HFFc6 (cell line): ENCODE measurements at regions not wholly inside any gene's neighbourhood (a gene's known extent, or its start where the extent isn't known, plus 50 kb on each side); places are given as distances from the start of the nearest gene placed in this dataset.
"Not testable (repeated sequence)": the region's sequence is repeated elsewhere in the genome, so short reads cannot be mapped to it uniquely, and the experiment has no call there.

Experiments used
- DNase-seq: peaks from one replicate; pipeline ENCODE4 v3.0.0-alpha.2; 2018
- H3K27ac Mint-ChIP-seq: 2 replicates; pipeline ENCODE4 v1.8.0; 2020; ENCODE audit warnings: mild to moderate bottlenecking, mixed read lengths
- H3K27me3 Mint-ChIP-seq: 2 replicates; pipeline ENCODE4 v1.8.0; 2021; ENCODE audit warnings: mild to moderate bottlenecking, moderate library complexity, mixed read lengths; ENCODE audit not compliant: insufficient read depth
- H3K36me3 Mint-ChIP-seq: 2 replicates; pipeline ENCODE4 v1.8.0; 2021; ENCODE audit warnings: low read depth, mixed read lengths
- H3K4me1 Mint-ChIP-seq: 2 replicates; pipeline ENCODE4 v1.8.0; 2020; ENCODE audit warnings: low read depth, mixed read lengths
- H3K4me3 Mint-ChIP-seq: 2 replicates; pipeline ENCODE4 v1.8.0; 2020; ENCODE audit warnings: mild to moderate bottlenecking, moderate library complexity, mixed read lengths
- H3K9me3 Mint-ChIP-seq: 2 replicates; pipeline ENCODE4 v1.8.0; 2020; ENCODE audit warnings: mild to moderate bottlenecking, mixed read lengths
- CTCF ChIP-seq: fragments of 200-600 bp; sonication (generic); IDR thresholded peaks from 2 replicates; pipeline ENCODE4 v1.5.0; 2021; ENCODE audit warnings: antibody characterized with exemption, mild to moderate bottlenecking

GRCh38 chr14:55913324-55914025 lies 204.7 kb upstream of the PELI2 start:
- no peak overlapping the region for H3K27ac Mint-ChIP-seq

GRCh38 chr14:55914771-55915170 lies 203.4 kb upstream of the PELI2 start:
- no peak for DNase-seq
- H3K4me1 Mint-ChIP-seq, result peaks cover 4% of the 10 kb centered on the region; the same call in 1 of the 2 replicates
- no peak for TF ChIP-seq CTCF
- H3K27me3 Mint-ChIP-seq, result peaks cover 2% of the 10 kb centered on the region; the same call in 1 of the 2 replicates
- H3K36me3 Mint-ChIP-seq, result no peaks in the 10 kb centered on the region
- H3K9me3 Mint-ChIP-seq, result no peaks in the 10 kb centered on the region
- H3K4me3 Mint-ChIP-seq, result no peak overlapping the region
- H3K27ac Mint-ChIP-seq, result no peak overlapping the region

More at GRCh38 chr14:55913324-55914025, 204.7 kb upstream of the PELI2 start:
- no peaks in the 10 kb centered on the region for H3K9me3 Mint-ChIP-seq
- H3K36me3 Mint-ChIP-seq, result no peaks in the 10 kb centered on the region
- H3K4me3 Mint-ChIP-seq, result no peak overlapping the region
- H3K27me3 Mint-ChIP-seq, result peaks cover 2% of the 10 kb centered on the region; the same call in 1 of the 2 replicates
- TF ChIP-seq CTCF, result no peak
- no peak for DNase-seq
- H3K4me1 Mint-ChIP-seq, result peaks cover 4% of the 10 kb centered on the region; the same call in 1 of the 2 replicates

- H3K36me3 Mint-ChIP-seq, result no peaks in the 10 kb centered on the region
- TF ChIP-seq CTCF, result no peak
- H3K4me3 Mint-ChIP-seq, result no peak overlapping the region
- H3K4me1 Mint-ChIP-seq, result peaks cover 4% of the 10 kb centered on the region; the same call in 1 of the 2 replicates
- H3K9me3 Mint-ChIP-seq, result no peaks in the 10 kb centered on the region
- DNase-seq, result no peak
- H3K27me3 Mint-ChIP-seq, result peaks cover 7% of the 10 kb centered on the region
- no peak overlapping the region for H3K27ac Mint-ChIP-seq
Measured at GRCh38 chr14:55915456-55915855, 202.8 kb upstream of the PELI2 start.

GRCh38 chr14:55919800-55920199 lies 198.4 kb upstream of the PELI2 start:
- H3K27ac Mint-ChIP-seq, H3K9me3 Mint-ChIP-seq, H3K4me1 Mint-ChIP-seq, H3K36me3 Mint-ChIP-seq, DNase-seq, H3K27me3 Mint-ChIP-seq, H3K4me3 Mint-ChIP-seq: not testable (repeated sequence)

- Mint-ChIP-seq H3K27ac (no peak overlapping the region), H3K9me3 (no peaks in the 10 kb centered on the region)
- TF ChIP-seq CTCF, result no peak
Measured at GRCh38 chr14:55921511-55921910, 196.7 kb upstream of the PELI2 start.

GRCh38 chr14:55926007-55926406 lies 192.2 kb upstream of the PELI2 start:
- DNase-seq, result no peak
- Mint-ChIP-seq H3K36me3 (no peaks in the 10 kb centered on the region), H3K4me1 (no peaks in the 10 kb centered on the region), H3K27ac (no peak overlapping the region), H3K4me3 (no peak overlapping the region), H3K9me3 (no peaks in the 10 kb centered on the region), H3K27me3 (peaks cover 2% of the 10 kb centered on the region; the same call in 1 of the 2 replicates)
- TF ChIP-seq CTCF, result no peak

More at GRCh38 chr14:55921511-55921910, 196.7 kb upstream of the PELI2 start:
- H3K4me3 Mint-ChIP-seq, result no peak overlapping the region
- H3K4me1 Mint-ChIP-seq, result no peaks in the 10 kb centered on the region
- DNase-seq, result no peak
- H3K27me3 Mint-ChIP-seq, result peaks cover 8% of the 10 kb centered on the region
- no peaks in the 10 kb centered on the region for H3K36me3 Mint-ChIP-seq
